AG10803 (cell line): ENCODE measurements at regions not wholly inside any gene's neighbourhood (a gene's known extent, or its start where the extent isn't known, plus 50 kb on each side); places are given as distances from the start of the nearest gene placed in this dataset.

Experiments used
- DNase-seq: peaks from one replicate; pipeline ENCODE4 v3.0.0; 2010; ENCODE audit warnings: low read depth
- H3K4me3 ChIP-seq: 2 replicates; pipeline ENCODE4 v1.5.1; 2011; ENCODE audit warnings: mild to moderate bottlenecking, low read length, control low read depth
- CTCF ChIP-seq: conservative IDR thresholded peaks from 2 replicates; pipeline ENCODE4 v1.5.1; 2011; ENCODE audit warnings: mild to moderate bottlenecking, low read length, control low read depth, inconsistent platforms

- peak; percentile 2 for DNase-seq
- H3K4me3 ChIP-seq, result no peak overlapping the region
- TF ChIP-seq CTCF, result no peak
Measured at GRCh38 chr1:192737306-192737705, 71.5 kb upstream of the RGS2 start.

GRCh38 chr1:192739476-192740184, 69.2 kb upstream of the RGS2 start:
- no peak for TF ChIP-seq CTCF
- no peak overlapping the region for H3K4me3 ChIP-seq
- no peak for DNase-seq

GRCh38 chr1:192740214-192740613, 68.6 kb upstream of the RGS2 start:
- H3K4me3 ChIP-seq, result no peak overlapping the region
- TF ChIP-seq CTCF, result no peak
- DNase-seq, result no peak

GRCh38 chr1:192741095-192741494, 67.7 kb upstream of the RGS2 start:
- no peak for TF ChIP-seq CTCF
- H3K4me3 ChIP-seq, result no peak overlapping the region
- no peak for DNase-seq

GRCh38 chr1:192747301-192747700, 61.5 kb upstream of the RGS2 start:
- no peak for TF ChIP-seq CTCF
- H3K4me3 ChIP-seq, result no peak overlapping the region
- peak; percentile 36 for DNase-seq

- TF ChIP-seq CTCF, result no peak
- DNase-seq, result peak; percentile 58
- no peak overlapping the region for H3K4me3 ChIP-seq
Measured at GRCh38 chr1:192747943-192748342, 60.9 kb upstream of the RGS2 start.

GRCh38 chr1:192749349-192749748, 59.5 kb upstream of the RGS2 start:
- TF ChIP-seq CTCF, result no peak
- no peak for DNase-seq
- H3K4me3 ChIP-seq, result no peak overlapping the region
